H1 (cell line): ENCODE measurements at regions not wholly inside any gene's neighbourhood (a gene's known extent, or its start where the extent isn't known, plus 50 kb on each side); places are given as distances from the start of the nearest gene placed in this dataset.
A peak's percentile ranks its signal among the peaks of the same experiment; 100 is the strongest.

ENCODE experiments used
- CTCF ChIA-PET: fragments of 300-600 bp; sonication (Branson Sonifier 250); formaldehyde crosslinking; loops from one replicate; lab custom pipeline; 2021; ENCODE audit not compliant: partially characterized antibody; lab: Charles Lee
- POLR2A ChIA-PET: fragments of 300-600 bp; sonication (Branson Sonifier 250); formaldehyde crosslinking; loops from one replicate; lab custom pipeline; 2021; ENCODE audit warnings: inconsistent platforms; ENCODE audit not compliant: partially characterized antibody; lab: Charles Lee
- DNase-seq, 2 experiments: peaks; one replicate each; pipeline versions ENCODE4 v3.0.0 to v3.0.0-alpha.2; 2010 to 2022; ENCODE audit warnings: low spot score in 2 of 2, low read depth in 1 of 2, mixed read lengths in 1 of 2
- FAIRE-seq: peaks from 2 replicates; lab custom pipeline; 2011; peaks lifted over from hg19 to GRCh38; lab: Jason Lieb, UNC
- H2AFZ ChIP-seq: 2 replicates; pipeline ENCODE4 v1.8.1; 2012; ENCODE audit warnings: low read length, inconsistent platforms
- H2AK5ac ChIP-seq: 2 replicates; pipeline ENCODE4 v1.6.1; 2013; ENCODE audit warnings: low read depth, low read length
- H2BK120ac ChIP-seq: replicated peaks from 2 replicates; pipeline ENCODE3; 2013; ENCODE audit warnings: low read depth, low read length, inconsistent platforms
- H2BK12ac ChIP-seq: 2 replicates; pipeline ENCODE4 v1.6.1; 2013; ENCODE audit warnings: low read depth, low read length
- H2BK15ac ChIP-seq: 2 replicates; pipeline ENCODE4 v1.6.1; 2013; ENCODE audit warnings: low read length
- H2BK20ac ChIP-seq: 2 replicates; pipeline ENCODE4 v1.6.1; 2013; ENCODE audit warnings: low read length
- H2BK5ac ChIP-seq: 2 replicates; pipeline ENCODE4 v1.6.1; 2013; ENCODE audit warnings: low read depth, low read length
- H3K14ac ChIP-seq: 2 replicates; pipeline ENCODE4 v1.6.1; 2013; ENCODE audit warnings: inconsistent platforms; ENCODE audit not compliant: insufficient read length
- H3K18ac ChIP-seq: 2 replicates; pipeline ENCODE4 v1.6.1; 2013; ENCODE audit warnings: low read length; ENCODE audit errors: extremely low read depth
- H3K23ac ChIP-seq: 2 replicates; pipeline ENCODE4 v1.6.1; 2013; ENCODE audit warnings: inconsistent platforms; ENCODE audit not compliant: insufficient read length
- H3K23me2 ChIP-seq: 2 replicates; pipeline ENCODE4 v1.6.1; 2013; ENCODE audit warnings: low read depth, low read length
- H3K27ac ChIP-seq: 2 replicates; pipeline ENCODE4 v1.6.1; 2011; ENCODE audit warnings: low read depth, low read length, inconsistent platforms
- H3K27me3 ChIP-seq, 4 experiments: replicated peaks in 1 of 4; 1 replicate in 1 of 4; 2 replicates in 3 of 4; pipeline versions ENCODE4 v1.6.1 to v1.8.1; 2011 to 2013; ENCODE audit warnings: low read length in 3 of 4, mild to moderate bottlenecking in 3 of 4, inconsistent platforms in 2 of 4, mixed read lengths in 2 of 4, moderate library complexity in 1 of 4; ENCODE audit not compliant: control insufficient read depth in 3 of 4, insufficient read depth in 3 of 4; ENCODE audit errors: extremely low read depth in 1 of 4
- H3K36me3 ChIP-seq, 4 experiments: 2 replicates each; pipeline versions ENCODE4 v1.6.1 to v1.8.1; 2011 to 2013; ENCODE audit warnings: mild to moderate bottlenecking in 4 of 4, low read length in 3 of 4, moderate library complexity in 2 of 4, control low read depth in 1 of 4, inconsistent platforms in 1 of 4; ENCODE audit not compliant: insufficient read depth in 4 of 4, control insufficient read depth in 2 of 4
- H3K4ac ChIP-seq: replicated peaks from 2 replicates; pipeline ENCODE3; 2013; ENCODE audit warnings: low read length, low read depth, mixed read lengths, inconsistent platforms; ENCODE audit not compliant: insufficient read length
- H3K4me1 ChIP-seq, 4 experiments: replicated peaks in 1 of 4; 1 replicate in 1 of 4; 2 replicates in 3 of 4; pipeline versions ENCODE4 v1.6.1 to v1.8.1; 2011 to 2013; ENCODE audit warnings: low read length in 3 of 4, inconsistent platforms in 2 of 4, mixed read lengths in 1 of 4; ENCODE audit not compliant: insufficient read depth in 4 of 4, control insufficient read depth in 3 of 4
- H3K4me2 ChIP-seq, 2 experiments: 2 replicates each; pipeline versions ENCODE4 v1.6.1 to v1.8.1; 2011 to 2013; ENCODE audit warnings: low read depth in 2 of 2, low read length in 2 of 2, control low read depth in 1 of 2, inconsistent platforms in 1 of 2, mild to moderate bottlenecking in 1 of 2; ENCODE audit not compliant: insufficient read depth in 1 of 2
- H3K4me3 ChIP-seq, 4 experiments: fragments of 200-600, 300-600 bp in 1 of 4; sonication (generic), shearing (Covaris generic), sonication (Bioruptor Twin) in 1 of 4; 2 replicates each; pipeline versions ENCODE4 v1.5.1 to v1.8.1; 2011 to 2016; ENCODE audit warnings: low read length in 4 of 4, low read depth in 3 of 4, control low read depth in 2 of 4, inconsistent platforms in 2 of 4, mild to moderate bottlenecking in 2 of 4, mixed read lengths in 1 of 4, moderate library complexity in 1 of 4; ENCODE audit not compliant: insufficient read depth in 2 of 4; ENCODE audit errors: extremely low read depth in 1 of 4
- H3K56ac ChIP-seq: replicated peaks from 2 replicates; pipeline ENCODE3; 2013; ENCODE audit warnings: low read depth, mild to moderate bottlenecking, mixed read lengths, low read length, inconsistent platforms; ENCODE audit not compliant: insufficient read length
- H3K79me1 ChIP-seq: 2 replicates; pipeline ENCODE4 v1.6.1; 2013; ENCODE audit warnings: low read depth, low read length, control low read depth
- H3K79me2 ChIP-seq, 2 experiments: 2 replicates each; pipeline versions ENCODE4 v1.6.1 to v1.8.1; 2012 to 2013; ENCODE audit warnings: low read length in 2 of 2, mild to moderate bottlenecking in 2 of 2, inconsistent platforms in 1 of 2; ENCODE audit not compliant: insufficient read depth in 2 of 2, control insufficient read depth in 1 of 2
- H3K9ac ChIP-seq, 4 experiments: replicated peaks in 1 of 4; 1 replicate in 1 of 4; 2 replicates in 3 of 4; pipeline versions ENCODE4 v1.6.1 to v1.8.1; 2011 to 2013; ENCODE audit warnings: low read depth in 3 of 4, low read length in 3 of 4, control low read depth in 2 of 4, mild to moderate bottlenecking in 2 of 4, moderate library complexity in 2 of 4, inconsistent platforms in 1 of 4; ENCODE audit errors: extremely low read depth in 1 of 4
- H3K9me3 ChIP-seq, 2 experiments: 2 replicates each; pipeline versions ENCODE4 v1.6.1 to v1.8.1; 2012 to 2013; ENCODE audit warnings: mild to moderate bottlenecking in 2 of 2, moderate library complexity in 2 of 2, control low read depth in 1 of 2, inconsistent platforms in 1 of 2, low read depth in 1 of 2, low read length in 1 of 2, mixed read lengths in 1 of 2; ENCODE audit not compliant: insufficient read depth in 2 of 2
- H4K20me1 ChIP-seq, 2 experiments: replicated peaks in 1 of 2; 2 replicates each; pipeline versions ENCODE3 to v1.8.1; 2011 to 2013; ENCODE audit warnings: inconsistent platforms in 2 of 2, low read length in 2 of 2, mild to moderate bottlenecking in 1 of 2; ENCODE audit not compliant: insufficient read depth in 2 of 2, control insufficient read depth in 1 of 2
- H4K5ac ChIP-seq: 2 replicates; pipeline ENCODE4 v1.6.1; 2013; ENCODE audit warnings: low read length, low read depth, mixed read lengths, inconsistent platforms; ENCODE audit not compliant: insufficient read length
- H4K8ac ChIP-seq: 2 replicates; pipeline ENCODE4 v1.8.0; 2013; ENCODE audit warnings: mild to moderate bottlenecking, moderate library complexity, low read length, inconsistent platforms; ENCODE audit not compliant: insufficient read depth; ENCODE audit errors: extremely low read depth
- H4K91ac ChIP-seq: replicated peaks from 2 replicates; pipeline ENCODE3; 2013; ENCODE audit warnings: low read length, mixed read lengths, inconsistent platforms; ENCODE audit not compliant: insufficient read length
- BCL11A ChIP-seq, 2 experiments: IDR thresholded peaks; one replicate each; pipeline ENCODE4 v1.6.1; 2011; ENCODE audit warnings: low read depth in 2 of 2, low read length in 2 of 2, mild to moderate bottlenecking in 2 of 2
- BRCA1 ChIP-seq: IDR thresholded peaks from 2 replicates; pipeline ENCODE4 v1.6.1; 2012; ENCODE audit warnings: low read depth, low read length, improper control_type of control experiment
- CHD1 ChIP-seq: IDR thresholded peaks from 2 replicates; pipeline ENCODE4 v1.6.1; 2012; ENCODE audit warnings: low read depth, low read length, improper control_type of control experiment
- CHD2 ChIP-seq: IDR thresholded peaks from 2 replicates; pipeline ENCODE4 v1.6.1; 2012; ENCODE audit warnings: low read length, improper control_type of control experiment
- EZH2 ChIP-seq: fragments of 200-600 bp; sonication (generic); IDR thresholded peaks from 2 replicates; pipeline ENCODE4 v1.7.1; 2012; ENCODE audit warnings: low read depth, mild to moderate bottlenecking, moderate library complexity, low read length, inconsistent platforms; ENCODE audit not compliant: severe bottlenecking
- FOSL1 ChIP-seq: IDR thresholded peaks from 2 replicates; pipeline ENCODE4 v1.6.1; 2011; ENCODE audit warnings: mild to moderate bottlenecking, low read depth, low read length, moderate library complexity; ENCODE audit not compliant: insufficient read depth
- GTF2F1 ChIP-seq: IDR thresholded peaks from 2 replicates; pipeline ENCODE4 v1.6.1; 2012; ENCODE audit warnings: low read depth, low read length, improper control_type of control experiment, borderline replicate concordance
- MAX ChIP-seq: IDR thresholded peaks from 2 replicates; pipeline ENCODE4 v1.6.1; 2012; ENCODE audit warnings: inconsistent platforms
- POLR2AphosphoS5 ChIP-seq: IDR thresholded peaks from 2 replicates; pipeline ENCODE4 v1.6.1; 2011; ENCODE audit warnings: low read depth, low read length
- SAP30 ChIP-seq: fragments of 300-600 bp; sonication (generic); IDR thresholded peaks from 2 replicates; pipeline ENCODE4 v1.7.1; 2012; ENCODE audit warnings: low read length, moderate library complexity, mild to moderate bottlenecking, inconsistent platforms; ENCODE audit not compliant: insufficient read depth, insufficient replicate concordance
- SIRT6 ChIP-seq: IDR thresholded peaks from one replicate; pipeline ENCODE4 v1.7.1; 2012; ENCODE audit warnings: low read length, inconsistent platforms
- SIX5 ChIP-seq: IDR thresholded peaks from 2 replicates; pipeline ENCODE4 v1.6.1; 2011; ENCODE audit warnings: mild to moderate bottlenecking, low read depth, low read length
- SP1 ChIP-seq: IDR thresholded peaks from 2 replicates; pipeline ENCODE4 v1.6.1; 2011; ENCODE audit warnings: low read depth, low read length
- SRF ChIP-seq: IDR thresholded peaks from 2 replicates; pipeline ENCODE4 v1.6.1; 2011; ENCODE audit warnings: mild to moderate bottlenecking, low read depth, low read length, moderate library complexity
- TBP ChIP-seq: IDR thresholded peaks from 2 replicates; pipeline ENCODE4 v1.6.1; 2011; ENCODE audit warnings: low read depth, low read length, improper control_type of control experiment
- YY1 ChIP-seq: IDR thresholded peaks from 2 replicates; pipeline ENCODE4 v1.6.1; 2011; ENCODE audit warnings: low read depth, mild to moderate bottlenecking, low read length
- WGBS, 2 experiments: shearing (Covaris generic) in 1 of 2; methylation state at CpG; one replicate each; pipeline versions ENCODE4 v1.1.6 to v1.1.7; 2013 to 2015; ENCODE audit warnings: low lambda C conversion rate in 2 of 2, mixed read lengths in 2 of 2, inconsistent platforms in 1 of 2, low coverage in 1 of 2, missing lambda C conversion rate in 1 of 2; ENCODE audit not compliant: insufficient replicate concordance in 2 of 2, insufficient coverage in 1 of 2, insufficient read length in 1 of 2; ENCODE audit errors: extremely low coverage in 1 of 2, missing lambda C conversion rate in 1 of 2; 5-methylcytosine and 5-hydroxymethylcytosine counted together

GRCh38 chr3:195003893-195004289 lies 267.1 kb downstream of the XXYLT1 start:
- POLR2A ChIA-PET, result no interaction called here
- CTCF ChIA-PET, result interaction anchor here (0.7 to 3.1 kb wide), 9 partner anchors 10 to 124 kb away, joined by 3 to 16 read pairs (median 4); no protein-coding TSS in a partner anchor
- WGBS, 2 experiments, result 90% methylated on average over 8 of the region's 8 CpGs; no CpG with 5 or more reads in 1 of the 2 experiments
- TF ChIP-seq SAP30 (no peak), SP1 (no peak), SRF (no peak), GTF2F1 (no peak), CHD2 (no peak), FOSL1 (no peak), SIRT6 (no peak), EZH2 (no peak), BRCA1 (no peak), YY1 (no peak), POLR2AphosphoS5 (no peak), BCL11A (IDR thresholded peaks at IDR 0.05; ENCODE audit: low read depth in 2 of 2, low read length in 2 of 2) (no peak), SIX5 (no peak), TBP (no peak), CHD1 (no peak), MAX (no peak)

More at GRCh38 chr3:195003893-195004289, 267.1 kb downstream of the XXYLT1 start:
- Histone ChIP-seq H3K79me1 (no peaks in the 10 kb centered on the region), H3K4me3 (no peak overlapping the region), H2AK5ac (no peak overlapping the region), H3K14ac (no peak overlapping the region), H3K79me2 (no peaks in the 10 kb centered on the region), H2BK15ac (no peak overlapping the region), H3K36me3 (no peaks in the 10 kb centered on the region), H3K18ac (no peak overlapping the region), H3K23me2 (no peaks in the 10 kb centered on the region; the same call in 1 of the 2 replicates), H2BK20ac (no peak overlapping the region), H2BK12ac (0 out of 2 replicates have a peak overlapping the region, but pooled peaks have one; percentile 4), H2AFZ (no peak overlapping the region), H3K27ac (no peak overlapping the region), H3K4ac (no peak overlapping the region), H3K4me1 (no peaks in the 10 kb centered on the region; a peak in 3 of 7 replicates), H3K4me2 (no peak overlapping the region), H4K91ac (no peak overlapping the region), H3K9me3 (peaks cover 0 to 3% of the 10 kb centered on the region in 2 experiments; a peak in 2 of 4 replicates), H4K20me1 (no peaks in the 10 kb centered on the region), H2BK120ac (no peak overlapping the region), H4K5ac (no peak overlapping the region), H3K23ac (no peak overlapping the region), H3K56ac (no peak overlapping the region), H3K9ac (no peak overlapping the region), H4K8ac (no peak overlapping the region), H2BK5ac (no peak overlapping the region; the same call in 1 of the 2 replicates), H3K27me3 (no peaks in the 10 kb centered on the region)
- DNase-seq, result peak in 1 of 2 experiments; percentile 29
- FAIRE-seq, result no peak
